ENCODE measurements at regions not wholly inside any gene's neighbourhood (a gene's known extent, or its start where the extent isn't known, plus 50 kb on each side); places are given as distances from the start of the nearest gene placed in this dataset.

GRCh38 chr21:27346041-27346448 is 379.2 kb upstream of the ADAMTS5 start:
- no peak for TF ChIP-seq CTCF (conservative IDR thresholded peaks at IDR 0.05 in 1 of 2, IDR thresholded peaks at IDR 0.05 in 1 of 2; ENCODE audit: extremely low read depth in 1 of 2, insufficient read depth in 1 of 2, low read depth in 1 of 2, low read length in 2 of 2)
- no peak for TF ChIP-seq EZH2 (IDR thresholded peaks at IDR 0.05; ENCODE audit: borderline replicate concordance, low read length)
